Panc1 (cell line): ENCODE measurements at regions not wholly inside any gene's neighbourhood (a gene's known extent, or its start where the extent isn't known, plus 50 kb on each side); places are given as distances from the start of the nearest gene placed in this dataset.

Source experiments
- ATAC-seq: fragments of 200-7000 bp; cut with Tn5 transposase; 2 replicates; pipeline ENCODE4 v1.9.1; 2020; ENCODE audit warnings: mild to moderate bottlenecking, moderate library complexity
- BruUV-seq: library from RNA; stranded (reverse); fragments of 400-500 nt; replicated peaks from 2 replicates; lab custom pipeline; 2021; lab: Mats Ljungman, UMichigan
- CTCF ChIA-PET: fragments of 300-600 bp; sonication (Branson Sonifier 250); formaldehyde crosslinking; loops from one replicate; lab custom pipeline; 2022; ENCODE audit warnings: antibody characterized with exemption; lab: Charles Lee
- POLR2A ChIA-PET: fragments of 300-600 bp; sonication (Branson Sonifier 250); formaldehyde crosslinking; loops from one replicate; lab custom pipeline; 2022; ENCODE audit warnings: antibody characterized with exemption; lab: Charles Lee
- DNase-seq: peaks from one replicate; pipeline ENCODE4 v3.0.0-alpha.2; 2010; ENCODE audit warnings: low read depth, low spot score
- H3K27ac ChIP-seq: 2 replicates; pipeline ENCODE4 v1.5.1; 2011; ENCODE audit warnings: mild to moderate bottlenecking, low read length, inconsistent platforms
- H3K27me3 ChIP-seq: fragments of 200-500 bp; sonication (Bioruptor generic); 2 replicates; pipeline ENCODE4 v1.6.0; 2014; ENCODE audit warnings: low read length, inconsistent platforms; ENCODE audit not compliant: control insufficient read depth, insufficient read depth
- H3K36me3 ChIP-seq: fragments of 200-500 bp; sonication (Bioruptor generic); 2 replicates; pipeline ENCODE4 v1.5.1; 2014; ENCODE audit warnings: inconsistent platforms, mild to moderate bottlenecking, low read length, moderate library complexity; ENCODE audit not compliant: control insufficient read depth, insufficient read depth
- H3K4me1 ChIP-seq: 2 replicates; pipeline ENCODE4 v1.5.1; 2011; ENCODE audit warnings: inconsistent platforms, mild to moderate bottlenecking, low read length, moderate library complexity; ENCODE audit not compliant: control insufficient read depth, insufficient read depth
- H3K4me3 ChIP-seq, 2 experiments: 2 replicates each; pipeline ENCODE4 v1.5.1; 2011 to 2012; ENCODE audit warnings: low read depth in 2 of 2, low read length in 2 of 2, mild to moderate bottlenecking in 2 of 2, inconsistent platforms in 1 of 2, moderate library complexity in 1 of 2
- H3K9me3 ChIP-seq: fragments of 200-500 bp; sonication (Bioruptor generic); 2 replicates; pipeline ENCODE4 v1.5.1; 2014; ENCODE audit warnings: low read depth, mild to moderate bottlenecking, inconsistent platforms, low read length, moderate library complexity; ENCODE audit not compliant: control insufficient read depth, insufficient read depth
- CTCF ChIP-seq: fragments of 450-650 bp; IDR thresholded peaks from 2 replicates; pipeline ENCODE4 v1.5.1; 2017; ENCODE audit warnings: mild to moderate bottlenecking
- POLR2AphosphoS5 ChIP-seq: IDR thresholded peaks from 2 replicates; pipeline ENCODE4 v1.6.1; 2012; ENCODE audit warnings: mild to moderate bottlenecking, low read depth, low read length, moderate library complexity
- REST ChIP-seq, 2 experiments: IDR thresholded peaks; 2 replicates each; pipeline ENCODE4 v1.6.1; 2011 to 2012; ENCODE audit warnings: low read depth in 2 of 2, control low read depth in 1 of 2, low read length in 1 of 2, mild to moderate bottlenecking in 1 of 2, moderate library complexity in 1 of 2; ENCODE audit not compliant: insufficient read depth in 1 of 2
- SIN3A ChIP-seq: IDR thresholded peaks from 2 replicates; pipeline ENCODE4 v1.6.1; 2012; ENCODE audit warnings: low read depth, mild to moderate bottlenecking, low read length, moderate library complexity, borderline replicate concordance; ENCODE audit not compliant: insufficient read depth
- TCF7L2 ChIP-seq: IDR thresholded peaks from 2 replicates; pipeline ENCODE4 v1.6.1; 2011; ENCODE audit warnings: mild to moderate bottlenecking, low read depth, low read length, inconsistent platforms
- in situ Hi-C: cut with HindIII; loops from 2 replicates; pipeline ENCODE4 v1.10.0; 2016; ENCODE audit warnings: low sequenced_read_pairs, low pct_unique_long_range_greater_than_20kb
- intact Hi-C: fragments of 100-400 bp; cut with micrococcal nuclease; formaldehyde crosslinking; loops from one replicate; pipeline ENCODE4 v1.10.0; 2022; ENCODE audit not compliant: unreplicated experiment

GRCh38 chr13:90801621-90802020 is 545.9 kb upstream of the MIR17HG start:
- CTCF ChIA-PET: no interaction called here
- Histone ChIP-seq H3K27me3 (no peaks in the 10 kb centered on the region), H3K36me3 (no peaks in the 10 kb centered on the region; the same call in 1 of the 2 replicates), H3K9me3 (no peaks in the 10 kb centered on the region), H3K27ac (no peak overlapping the region), H3K4me3 (no peak overlapping the region), H3K4me1 (no peaks in the 10 kb centered on the region)
- ATAC-seq: no peak
- in situ Hi-C loops (no loop called here), intact Hi-C loops (no loop called here)
- no peak for DNase-seq
- no TSS peak for BruUV-seq
- TF ChIP-seq CTCF (no peak), SIN3A (no peak), POLR2AphosphoS5 (no peak), REST (IDR thresholded peaks at IDR 0.05; ENCODE audit: insufficient read depth in 1 of 2, low read depth in 2 of 2, low read length in 1 of 2) (no peak), TCF7L2 (no peak)
- POLR2A ChIA-PET: no interaction called here

- ChIA-PET POLR2A (no interaction called here), CTCF (no interaction called here)
- no peaks in the 10 kb centered on the region for H3K4me1 ChIP-seq
- no peaks in the 10 kb centered on the region for H3K9me3 ChIP-seq
- DNase-seq (no peak), ATAC-seq (no peak)
- no peak overlapping the region; the same call in 1 of the 2 replicates for H3K27ac ChIP-seq
- H3K27me3 ChIP-seq: no peaks in the 10 kb centered on the region
- no TSS peak for BruUV-seq
- in situ Hi-C loops: no loop called here
- H3K36me3 ChIP-seq: no peaks in the 10 kb centered on the region; the same call in 1 of the 2 replicates
- TF ChIP-seq TCF7L2: no peak
- intact Hi-C loops: no loop called here
- H3K4me3 ChIP-seq: no peak overlapping the region
These were observed 544.3 kb upstream of the MIR17HG start for GRCh38 chr13:90803210-90803609.

- intact Hi-C loops: no loop called here
- DNase-seq (no peak), ATAC-seq (no peak)
- in situ Hi-C loops: no loop called here
- ChIA-PET CTCF (no interaction called here), POLR2A (no interaction called here)
- BruUV-seq: no TSS peak
- Histone ChIP-seq H3K4me3 (no peak overlapping the region), H3K27me3 (no peaks in the 10 kb centered on the region), H3K4me1 (no peaks in the 10 kb centered on the region), H3K36me3 (no peaks in the 10 kb centered on the region; the same call in 1 of the 2 replicates), H3K9me3 (no peaks in the 10 kb centered on the region), H3K27ac (no peak overlapping the region)
- TF ChIP-seq REST (IDR thresholded peaks at IDR 0.05; ENCODE audit: insufficient read depth in 1 of 2, low read depth in 2 of 2, low read length in 1 of 2) (no peak), SIN3A (no peak), TCF7L2 (no peak), POLR2AphosphoS5 (no peak), CTCF (no peak)
These were observed 541.4 kb upstream of the MIR17HG start for GRCh38 chr13:90806016-90806615.
